K562 (cell line): ENCODE measurements at regions not wholly inside any gene's neighbourhood (a gene's known extent, or its start where the extent isn't known, plus 50 kb on each side); places are given as distances from the start of the nearest gene placed in this dataset.

ENCODE experiments used
- BRF1 ChIP-seq: IDR thresholded peaks from 3 replicates; pipeline ENCODE4 v1.6.1; 2011; ENCODE audit warnings: borderline replicate concordance, mild to moderate bottlenecking; ENCODE audit not compliant: insufficient read length; ENCODE audit errors: extremely low read depth
- MYC ChIP-seq, 2 experiments: fragments of 250-450 bp in 1 of 2; sonication (Bioruptor Pico) in 1 of 2; IDR thresholded peaks; 2 replicates each; pipeline versions ENCODE4 v1.5.1 to v1.6.1; 2012 to 2021; ENCODE audit warnings: low read depth in 2 of 2, borderline replicate concordance in 1 of 2, improper control_type of control experiment in 1 of 2, low read length in 1 of 2, mild to moderate bottlenecking in 1 of 2, moderate library complexity in 1 of 2
- PTRF ChIP-seq: fragments of 450-650 bp; IDR thresholded peaks from 2 replicates; pipeline ENCODE4 v1.6.1; 2016; ENCODE audit warnings: mild to moderate bottlenecking, missing genetic modification characterization, missing compliant biosample characterization
- SMARCA4 ChIP-seq: fragments of 450-650 bp; IDR thresholded peaks from 2 replicates; pipeline ENCODE4 v1.6.1; 2016
- ZNF224 ChIP-seq: sonication (generic); formaldehyde crosslinking; IDR thresholded peaks from 2 replicates; pipeline ENCODE4 v1.8.0; 2022; ENCODE audit warnings: mild to moderate bottlenecking, missing genetic modification reagents
- ZNF274 ChIP-seq: IDR thresholded peaks from 2 replicates; pipeline ENCODE4 v1.6.1; 2011; ENCODE audit warnings: low read depth, mild to moderate bottlenecking, low read length, moderate library complexity, borderline replicate concordance
- ZNF41 ChIP-seq: fragments of 250-450 bp; sonication (Bioruptor Pico); conservative IDR thresholded peaks from 2 replicates; pipeline ENCODE4 v1.4.0; 2020; ENCODE audit warnings: mild to moderate bottlenecking
- ZNF696 ChIP-seq: fragments of 250-450 bp; sonication (Bioruptor Pico); conservative IDR thresholded peaks from 2 replicates; pipeline ENCODE4 v1.4.0; 2020; ENCODE audit warnings: mild to moderate bottlenecking, moderate library complexity
- TF ChIP-seq, protein P1 (sequence below): IDR thresholded peaks from 3 replicates; pipeline ENCODE4 v1.6.1; 2011; ENCODE audit warnings: borderline replicate concordance, mild to moderate bottlenecking, moderate library complexity; ENCODE audit not compliant: insufficient read length; ENCODE audit errors: extremely low read depth
- TF ChIP-seq, protein P2 (sequence below): fragments of 450-650 bp; formaldehyde crosslinking; IDR thresholded peaks from 2 replicates; pipeline ENCODE4 v1.4.0; 2022; ENCODE audit warnings: missing genetic modification characterization

DNA sequence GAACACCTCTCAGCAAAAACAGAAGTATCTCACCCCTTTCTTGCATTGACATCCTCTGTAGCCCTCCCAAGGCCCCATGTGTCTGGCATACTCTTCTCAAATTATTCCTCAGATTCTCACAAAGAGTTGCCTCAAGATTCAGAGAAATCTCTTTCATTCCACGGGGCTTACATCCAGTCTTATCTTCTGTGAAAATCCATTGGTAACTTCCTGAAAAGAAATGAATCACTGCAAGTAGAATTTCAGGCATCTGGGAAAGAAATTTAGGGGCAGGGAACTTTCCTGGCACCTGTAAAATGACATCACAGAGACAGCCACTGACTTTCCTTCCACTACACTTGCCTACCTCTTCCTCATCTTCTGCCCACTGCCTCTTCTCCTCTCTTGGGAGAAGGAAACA, 182.5 kb upstream of the ARHGEF9 start (continued):
- TF ChIP-seq, protein P1, sequence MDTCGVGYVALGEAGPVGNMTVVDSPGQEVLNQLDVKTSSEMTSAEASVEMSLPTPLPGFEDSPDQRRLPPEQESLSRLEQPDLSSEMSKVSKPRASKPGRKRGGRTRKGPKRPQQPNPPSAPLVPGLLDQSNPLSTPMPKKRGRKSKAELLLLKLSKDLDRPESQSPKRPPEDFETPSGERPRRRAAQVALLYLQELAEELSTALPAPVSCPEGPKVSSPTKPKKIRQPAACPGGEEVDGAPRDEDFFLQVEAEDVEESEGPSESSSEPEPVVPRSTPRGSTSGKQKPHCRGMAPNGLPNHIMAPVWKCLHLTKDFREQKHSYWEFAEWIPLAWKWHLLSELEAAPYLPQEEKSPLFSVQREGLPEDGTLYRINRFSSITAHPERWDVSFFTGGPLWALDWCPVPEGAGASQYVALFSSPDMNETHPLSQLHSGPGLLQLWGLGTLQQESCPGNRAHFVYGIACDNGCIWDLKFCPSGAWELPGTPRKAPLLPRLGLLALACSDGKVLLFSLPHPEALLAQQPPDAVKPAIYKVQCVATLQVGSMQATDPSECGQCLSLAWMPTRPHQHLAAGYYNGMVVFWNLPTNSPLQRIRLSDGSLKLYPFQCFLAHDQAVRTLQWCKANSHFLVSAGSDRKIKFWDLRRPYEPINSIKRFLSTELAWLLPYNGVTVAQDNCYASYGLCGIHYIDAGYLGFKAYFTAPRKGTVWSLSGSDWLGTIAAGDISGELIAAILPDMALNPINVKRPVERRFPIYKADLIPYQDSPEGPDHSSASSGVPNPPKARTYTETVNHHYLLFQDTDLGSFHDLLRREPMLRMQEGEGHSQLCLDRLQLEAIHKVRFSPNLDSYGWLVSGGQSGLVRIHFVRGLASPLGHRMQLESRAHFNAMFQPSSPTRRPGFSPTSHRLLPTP = no peak
- TF ChIP-seq BRF1 = no peak
- no peak for TF ChIP-seq PTRF (tag)
- TF ChIP-seq, protein P2, sequence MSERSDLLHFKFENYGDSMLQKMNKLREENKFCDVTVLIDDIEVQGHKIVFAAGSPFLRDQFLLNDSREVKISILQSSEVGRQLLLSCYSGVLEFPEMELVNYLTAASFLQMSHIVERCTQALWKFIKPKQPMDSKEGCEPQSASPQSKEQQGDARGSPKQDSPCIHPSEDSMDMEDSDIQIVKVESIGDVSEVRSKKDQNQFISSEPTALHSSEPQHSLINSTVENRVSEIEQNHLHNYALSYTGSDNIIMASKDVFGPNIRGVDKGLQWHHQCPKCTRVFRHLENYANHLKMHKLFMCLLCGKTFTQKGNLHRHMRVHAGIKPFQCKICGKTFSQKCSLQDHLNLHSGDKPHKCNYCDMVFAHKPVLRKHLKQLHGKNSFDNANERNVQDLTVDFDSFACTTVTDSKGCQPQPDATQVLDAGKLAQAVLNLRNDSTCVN (CRISPR knock-in tag) = no peak
- TF ChIP-seq ZNF41 (CRISPR knock-in tag) = no peak
- no peak for TF ChIP-seq ZNF696
- no peak for TF ChIP-seq ZNF224
- TF ChIP-seq ZNF274 = no peak
- TF ChIP-seq MYC (IDR thresholded peaks at IDR 0.05; ENCODE audit: low read depth, low read length) = no peak
- no peak for TF ChIP-seq MYC (CRISPR knock-in tag; IDR thresholded peaks at IDR 0.05; ENCODE audit: borderline replicate concordance, low read depth)
- no peak for TF ChIP-seq SMARCA4
